CD4-positive, alpha-beta T cell (primary cell): ENCODE measurements at regions not wholly inside any gene's neighbourhood (a gene's known extent, or its start where the extent isn't known, plus 50 kb on each side); places are given as distances from the start of the nearest gene placed in this dataset.

Source experiments
- ATAC-seq: fragments of 200-7000 bp; cut with Tn5 transposase; one replicate; pipeline ENCODE4 v1.10.0; 2022; ENCODE audit warnings: mild to moderate bottlenecking; ENCODE audit not compliant: poor library complexity
- CTCF ChIA-PET: fragments of 350-600 bp; sonication (Branson Sonifier 250); formaldehyde crosslinking; loops from one replicate; lab custom pipeline; 2021; ENCODE audit warnings: antibody characterized with exemption, inconsistent platforms; lab: Charles Lee
- POLR2A ChIA-PET: fragments of 350-600 bp; sonication (Branson Sonifier 250); formaldehyde crosslinking; loops from one replicate; lab custom pipeline; 2021; ENCODE audit warnings: antibody characterized with exemption, inconsistent platforms; lab: Charles Lee
- DNase-seq, 14 experiments: peaks; one replicate each; pipeline ENCODE4 v3.0.0-alpha.2; 2013 to 2020; ENCODE audit warnings: mixed read lengths in 2 of 14
- H3K27ac ChIP-seq, 2 donors: one replicate each; pipeline versions ENCODE4 v1.5.1 to v1.7.0; 2013; ENCODE audit warnings: low read length in 2 of 2, low read depth in 1 of 2, mild to moderate bottlenecking in 1 of 2
- H3K27me3 ChIP-seq, 2 experiments: 1 replicate in 1 of 2; 2 replicates in 1 of 2; pipeline versions ENCODE4 v1.6.1 to v1.7.0; 2013; ENCODE audit warnings: low read length in 2 of 2, control low read depth in 1 of 2, mild to moderate bottlenecking in 1 of 2, moderate library complexity in 1 of 2; ENCODE audit not compliant: insufficient read depth in 2 of 2, control insufficient read depth in 1 of 2
- H3K36me3 ChIP-seq: one replicate; pipeline ENCODE4 v1.6.1; 2013; ENCODE audit warnings: low read length, control low read depth; ENCODE audit not compliant: insufficient read depth
- H3K4me1 ChIP-seq: one replicate; pipeline ENCODE4 v1.6.1; 2013; ENCODE audit warnings: low read length, control low read depth; ENCODE audit not compliant: insufficient read depth
- H3K4me3 ChIP-seq: one replicate; pipeline ENCODE4 v1.5.1; 2013; ENCODE audit warnings: mild to moderate bottlenecking, low read length, moderate library complexity
- H3K9me3 ChIP-seq, 2 experiments: 1 replicate in 1 of 2; 2 replicates in 1 of 2; pipeline versions ENCODE4 v1.6.1 to v1.7.0; 2013; ENCODE audit warnings: low read length in 2 of 2, mild to moderate bottlenecking in 2 of 2, control low read depth in 1 of 2, moderate library complexity in 1 of 2; ENCODE audit not compliant: control insufficient read depth in 1 of 2, insufficient read depth in 1 of 2
- H3K27ac Mint-ChIP-seq: one replicate; pipeline ENCODE4 v1.8.0; 2020; ENCODE audit warnings: mixed read lengths
- H3K27me3 Mint-ChIP-seq: one replicate; pipeline ENCODE4 v1.8.0; 2021; ENCODE audit warnings: mixed read lengths
- H3K36me3 Mint-ChIP-seq: one replicate; pipeline ENCODE4 v1.8.0; 2021; ENCODE audit warnings: low read depth, mixed read lengths
- H3K4me1 Mint-ChIP-seq: one replicate; pipeline ENCODE4 v1.8.0; 2021; ENCODE audit warnings: low read depth, mixed read lengths
- H3K4me3 Mint-ChIP-seq: one replicate; pipeline ENCODE4 v1.8.0; 2020; ENCODE audit warnings: mild to moderate bottlenecking, mixed read lengths
- H3K9me3 Mint-ChIP-seq: one replicate; pipeline ENCODE4 v1.8.0; 2020; ENCODE audit warnings: mixed read lengths
- CTCF ChIP-seq: fragments of 200-600 bp; IDR thresholded peaks from one replicate; pipeline ENCODE4 v1.8.0; 2022; ENCODE audit warnings: antibody characterized with exemption, mild to moderate bottlenecking
- intact Hi-C, 2 experiments: fragments of 100-400 bp; cut with DNase I in 1 of 2; cut with micrococcal nuclease in 1 of 2; formaldehyde crosslinking; loops; one replicate each; pipeline versions ENCODE4 v1.15.1 to v1.9.0; 2023 to 2025; cut with DNase I, micrococcal nuclease

DNA sequence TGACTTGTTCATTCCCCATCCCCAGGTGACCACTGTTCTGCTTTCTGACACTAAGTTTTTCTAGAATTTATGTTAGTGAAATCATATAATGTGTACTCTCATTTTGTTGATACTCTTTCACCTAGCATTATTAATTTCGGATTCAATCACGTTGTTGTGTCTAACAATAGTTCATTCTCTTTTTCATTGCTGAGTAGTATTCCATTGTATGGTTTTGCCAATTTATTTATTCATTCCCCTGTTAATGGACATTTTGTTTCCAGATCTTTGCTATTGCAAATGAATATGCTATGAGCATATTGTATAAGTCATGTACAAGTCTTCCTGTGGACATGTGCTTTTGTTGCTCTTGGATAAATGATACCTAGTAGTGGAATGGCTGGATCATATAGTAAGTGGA, 146.4 kb downstream of the FAM204A start:
- intact Hi-C loops = no loop called here
- no peaks in the 10 kb centered on the region for H3K4me1 ChIP-seq
- H3K9me3 Mint-ChIP-seq = peaks cover 3% of the 10 kb centered on the region
- no peak overlapping the region for H3K4me3 Mint-ChIP-seq
- DNase-seq (no peak), ATAC-seq (no peak)
- H3K36me3 ChIP-seq = no peaks in the 10 kb centered on the region
- no peak overlapping the region for H3K27ac Mint-ChIP-seq
- TF ChIP-seq CTCF = no peak
- peaks cover 10% of the 10 kb centered on the region for H3K27me3 Mint-ChIP-seq
- H3K27me3 ChIP-seq = no peaks in the 10 kb centered on the region
- no peak overlapping the region for H3K27ac ChIP-seq
- ChIA-PET POLR2A (no interaction called here), CTCF (no interaction called here)
- H3K4me3 ChIP-seq = no peak overlapping the region
- no peaks in the 10 kb centered on the region for H3K4me1 Mint-ChIP-seq
- H3K9me3 ChIP-seq = no peaks in the 10 kb centered on the region
- no peaks in the 10 kb centered on the region for H3K36me3 Mint-ChIP-seq

GRCh38 chr10:118193642-118194041, 146.9 kb upstream of the RAB11FIP2 start:
- Mint-ChIP-seq H3K36me3 (no peaks in the 10 kb centered on the region), H3K4me3 (no peak overlapping the region), H3K27ac (no peak overlapping the region), H3K27me3 (peaks cover 6% of the 10 kb centered on the region), H3K4me1 (no peaks in the 10 kb centered on the region), H3K9me3 (no peaks in the 10 kb centered on the region)
- no peak overlapping the region for H3K27ac ChIP-seq
- ChIA-PET CTCF (interaction anchor here (0.6 kb wide), 1 partner anchor 1497 kb away, joined by 3 read pairs; no protein-coding TSS in a partner anchor), POLR2A (no interaction called here)
- no peak for ATAC-seq
- no peak overlapping the region for H3K4me3 ChIP-seq
- no peaks in the 10 kb centered on the region for H3K27me3 ChIP-seq
- H3K36me3 ChIP-seq = no peaks in the 10 kb centered on the region
- H3K4me1 ChIP-seq = no peaks in the 10 kb centered on the region
- TF ChIP-seq CTCF = no peak
- DNase-seq = no peak
- no peaks in the 10 kb centered on the region for H3K9me3 ChIP-seq
- intact Hi-C loops = no loop called here

GRCh38 chr10:118181021-118181420, 134.3 kb upstream of the RAB11FIP2 start:
- Histone ChIP-seq H3K27ac (no peak overlapping the region), H3K27me3 (no peaks in the 10 kb centered on the region), H3K4me1 (no peaks in the 10 kb centered on the region), H3K9me3 (no peaks in the 10 kb centered on the region), H3K4me3 (no peak overlapping the region), H3K36me3 (no peaks in the 10 kb centered on the region)
- Mint-ChIP-seq H3K27me3 (peaks cover 23% of the 10 kb centered on the region), H3K4me1 (no peaks in the 10 kb centered on the region), H3K4me3 (no peak overlapping the region), H3K27ac (no peak overlapping the region), H3K9me3 (peaks cover 8% of the 10 kb centered on the region), H3K36me3 (no peaks in the 10 kb centered on the region)
- no peak for DNase-seq
- CTCF ChIA-PET = no interaction called here
- POLR2A ChIA-PET = no interaction called here
- no peak for TF ChIP-seq CTCF
- no peak for ATAC-seq
- intact Hi-C loops = no loop called here
